NCI-H748 (cell line): ENCODE measurements at regions not wholly inside any gene's neighbourhood (a gene's known extent, or its start where the extent isn't known, plus 50 kb on each side); places are given as distances from the start of the nearest gene placed in this dataset.

ENCODE experiments used
- DNase-seq: peaks from one replicate; lab custom pipeline; 2025; ENCODE audit not compliant: unreplicated experiment; lab: John Stamatoyannopoulos, UW

GRCh38 chr13:67859904-67860303 is 629.8 kb upstream of the PCDH9 start:
- no peak for DNase-seq

GRCh38 chr13:67857581-67858310 is 627.6 kb upstream of the PCDH9 start:
- DNase-seq: no peak

GRCh38 chr13:67856955-67857354 is 626.8 kb upstream of the PCDH9 start:
- DNase-seq: no peak

GRCh38 chr13:67855741-67856238 is 625.7 kb upstream of the PCDH9 start:
- DNase-seq: no peak

DNA sequence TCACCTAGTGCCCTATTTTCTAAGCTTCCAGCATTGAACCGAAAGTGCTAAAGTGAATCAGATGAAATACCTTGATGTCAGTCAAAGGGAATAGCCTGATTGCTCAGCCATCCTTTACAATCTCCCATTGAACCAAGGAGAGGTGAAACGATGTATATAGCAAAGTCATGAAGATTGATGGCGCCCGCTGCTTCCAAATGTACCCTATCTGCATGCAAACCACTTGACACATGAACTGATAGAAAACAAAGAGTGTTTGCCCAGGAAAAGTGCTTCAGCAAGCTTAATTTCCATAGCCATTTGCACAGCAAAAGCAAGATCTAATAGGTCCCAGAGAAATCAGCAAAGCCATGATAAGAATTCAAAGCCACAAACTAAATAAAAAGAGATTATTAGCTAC is 624.9 kb upstream of the PCDH9 start:
- peak; percentile 66 for DNase-seq

DNA sequence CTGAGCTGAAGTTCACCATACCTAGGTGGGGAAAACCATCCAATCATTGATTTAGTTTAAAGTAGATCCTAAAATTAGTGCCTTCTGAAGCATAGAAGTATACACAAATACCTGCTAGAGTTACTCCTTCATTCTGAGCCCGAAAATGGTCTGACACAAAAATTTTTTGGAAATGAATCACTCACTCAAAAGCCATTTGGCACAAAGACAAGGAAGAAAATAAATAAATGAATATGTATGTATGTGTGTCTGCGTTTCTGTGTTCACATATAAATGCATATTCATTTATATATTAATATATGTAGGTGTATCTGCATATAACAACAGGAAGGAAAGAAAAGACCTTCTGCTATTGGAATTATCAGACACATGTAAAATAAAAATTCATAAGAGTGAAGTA is 614.4 kb upstream of the PCDH9 start:
- DNase-seq: no peak

DNA sequence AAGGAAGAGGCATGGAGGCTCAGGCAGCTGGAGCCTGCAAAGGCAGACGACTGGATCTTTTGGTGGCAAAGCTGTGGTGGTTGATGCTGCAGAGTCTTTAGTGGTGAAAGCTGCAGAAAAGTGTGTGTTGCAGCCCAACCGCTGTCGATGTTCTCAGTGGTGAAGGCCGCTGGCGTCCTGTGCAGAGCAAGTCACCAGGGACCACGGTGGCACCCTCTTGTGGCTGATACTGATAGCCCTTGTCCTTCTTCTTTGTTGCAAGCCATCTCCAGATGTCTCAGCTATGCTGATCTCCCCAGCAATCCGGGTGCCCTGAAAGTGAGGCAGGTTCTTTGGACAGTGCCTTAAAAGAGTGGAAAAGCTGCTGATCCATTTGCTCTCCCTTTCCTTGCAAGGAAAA is 610.9 kb upstream of the PCDH9 start:
- peak; percentile 8 for DNase-seq

DNA sequence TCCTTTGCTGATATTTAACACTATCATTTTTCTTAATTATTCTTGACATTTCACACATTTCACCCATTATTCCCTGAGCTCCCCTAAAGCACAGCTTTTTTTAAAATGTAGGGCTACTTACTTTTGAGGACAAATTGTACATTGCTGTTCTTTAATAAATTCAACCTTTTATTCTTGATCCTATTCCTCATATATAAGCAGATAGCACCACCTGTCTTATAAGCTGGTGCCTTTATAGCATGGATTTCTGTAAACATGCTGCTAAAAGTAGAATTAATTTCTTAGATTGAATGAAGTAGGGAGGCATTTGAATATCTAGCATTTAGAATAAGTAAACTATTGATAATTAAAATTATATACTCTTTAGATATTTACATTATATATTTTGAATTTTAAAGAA is 603.4 kb upstream of the PCDH9 start:
- no peak for DNase-seq

DNA sequence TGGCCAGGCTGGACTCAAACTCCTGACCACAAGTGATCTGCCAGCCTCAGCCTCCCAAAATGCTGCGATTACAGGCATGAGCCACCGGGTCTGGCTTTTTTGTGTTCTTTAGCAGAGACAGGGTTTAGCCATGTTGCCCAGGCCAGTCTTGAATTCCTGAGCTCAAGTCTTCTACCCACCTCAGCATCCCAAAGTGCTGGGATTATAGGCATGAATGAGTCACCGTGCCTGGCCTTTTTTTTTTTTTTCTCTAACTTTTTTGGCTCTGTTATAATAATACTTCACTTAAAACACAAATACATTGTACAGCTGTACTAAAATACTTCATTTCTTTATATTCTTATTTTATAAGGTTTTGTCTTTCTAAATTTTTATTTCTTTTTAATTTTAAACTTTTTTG is 599.5 kb upstream of the PCDH9 start:
- no peak for DNase-seq

GRCh38 chr13:67827992-67828391 is 597.9 kb upstream of the PCDH9 start:
- DNase-seq: no peak

GRCh38 chr13:67821606-67822005 is 591.5 kb upstream of the PCDH9 start:
- no peak for DNase-seq

DNA sequence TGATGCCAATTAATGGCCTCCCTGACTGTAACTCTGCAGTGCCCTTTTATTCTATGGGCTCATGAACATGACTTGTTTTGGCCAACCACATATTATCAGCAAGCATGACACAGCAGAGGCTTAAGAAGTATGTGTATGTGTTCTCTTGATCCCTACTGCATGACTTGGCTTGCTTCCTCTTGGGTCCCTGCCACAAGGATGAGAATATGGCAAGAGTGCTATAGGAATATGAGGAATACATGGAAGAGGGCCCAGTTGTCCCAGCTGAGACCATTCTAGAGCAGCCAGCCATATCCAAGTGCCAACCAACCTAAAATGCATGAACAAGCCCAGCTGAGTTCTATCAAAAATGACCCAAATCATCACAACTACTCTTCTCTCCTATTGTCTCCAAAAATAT is 576.7 kb upstream of the PCDH9 start:
- DNase-seq: no peak

- DNase-seq: peak; percentile 93
Measured at GRCh38 chr13:67803118-67803517, 573.0 kb upstream of the PCDH9 start.

- peak; percentile 81 for DNase-seq
Measured at GRCh38 chr13:67792151-67792676, 562.1 kb upstream of the PCDH9 start.

DNA sequence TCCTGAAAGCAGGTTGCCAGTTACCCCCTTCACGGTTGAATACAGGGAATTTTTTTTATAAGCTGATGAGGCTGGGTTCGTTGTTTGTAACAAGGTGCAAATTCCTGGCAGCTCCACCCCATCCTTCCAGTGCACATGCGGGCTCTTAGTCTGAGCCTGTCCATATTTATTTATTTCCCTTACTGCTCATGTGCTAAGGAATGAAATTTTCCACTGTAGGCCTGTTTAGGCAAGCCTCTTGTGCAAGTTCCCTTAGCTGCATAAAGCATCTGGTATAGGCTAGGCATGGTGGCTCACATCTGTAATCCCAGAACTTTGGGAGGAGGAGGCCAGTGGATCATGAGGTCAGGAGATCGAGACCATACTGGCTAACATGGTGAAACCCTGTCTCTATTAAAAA is 560.9 kb upstream of the PCDH9 start:
- DNase-seq: no peak

DNA sequence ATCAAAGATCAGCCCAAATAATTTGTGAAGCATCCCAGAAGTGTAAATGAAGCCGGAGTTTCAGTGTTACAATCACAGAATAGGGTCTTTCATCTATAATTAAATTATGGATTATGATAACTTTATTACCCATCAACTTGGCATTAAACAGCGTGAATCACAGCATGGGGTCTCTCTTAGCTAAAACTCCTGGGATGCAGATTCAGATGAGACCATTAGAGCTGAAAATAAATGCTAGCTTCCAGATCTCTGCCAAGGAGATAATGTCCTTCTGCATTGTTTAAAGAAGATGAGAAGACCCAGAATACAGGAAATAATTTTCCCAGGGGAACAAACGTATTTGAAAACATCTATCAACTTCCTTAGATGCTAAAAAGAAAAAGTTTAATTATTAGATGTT is 546.0 kb upstream of the PCDH9 start:
- DNase-seq: no peak

DNA sequence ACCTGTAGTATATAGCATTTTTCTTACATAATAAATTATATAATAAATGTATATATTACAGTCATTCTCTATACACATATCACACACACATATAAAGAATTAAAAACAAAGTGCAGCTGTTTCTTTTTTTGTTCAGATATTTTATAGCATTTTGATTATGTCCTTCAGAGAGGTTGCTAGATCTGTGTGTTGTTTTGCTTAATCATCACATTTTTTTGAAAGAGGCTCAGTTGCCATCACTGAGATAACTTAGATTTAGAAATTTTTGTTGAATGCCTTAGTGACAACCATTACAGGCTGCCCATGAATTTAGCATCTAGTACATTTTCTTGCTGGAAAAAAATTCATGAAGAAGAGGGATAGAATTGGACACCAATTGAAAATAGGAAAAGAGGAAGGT is 545.2 kb upstream of the PCDH9 start:
- no peak for DNase-seq

GRCh38 chr13:67772807-67773453 is 542.8 kb upstream of the PCDH9 start:
- DNase-seq: no peak

- DNase-seq: no peak
Measured at GRCh38 chr13:67771106-67771505, 541.0 kb upstream of the PCDH9 start.

DNA sequence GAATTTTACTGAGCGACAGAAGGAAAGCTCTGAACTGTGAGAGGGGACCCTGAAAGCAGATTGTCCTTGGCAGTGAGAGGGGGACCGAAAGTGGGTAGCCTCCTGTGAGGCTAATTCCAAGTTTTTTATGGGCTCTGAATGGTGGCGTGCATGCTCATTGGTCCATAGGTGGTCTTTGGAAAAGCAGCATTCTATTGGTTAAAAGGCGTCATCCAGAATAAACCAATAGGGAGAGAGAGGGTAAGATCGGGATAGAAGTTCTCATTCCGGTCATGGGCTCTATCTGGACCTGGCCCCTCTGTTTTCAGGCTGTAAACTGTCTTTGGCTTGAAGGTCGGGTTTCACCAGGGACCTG is 539.8 kb upstream of the PCDH9 start:
- no peak for DNase-seq

DNA sequence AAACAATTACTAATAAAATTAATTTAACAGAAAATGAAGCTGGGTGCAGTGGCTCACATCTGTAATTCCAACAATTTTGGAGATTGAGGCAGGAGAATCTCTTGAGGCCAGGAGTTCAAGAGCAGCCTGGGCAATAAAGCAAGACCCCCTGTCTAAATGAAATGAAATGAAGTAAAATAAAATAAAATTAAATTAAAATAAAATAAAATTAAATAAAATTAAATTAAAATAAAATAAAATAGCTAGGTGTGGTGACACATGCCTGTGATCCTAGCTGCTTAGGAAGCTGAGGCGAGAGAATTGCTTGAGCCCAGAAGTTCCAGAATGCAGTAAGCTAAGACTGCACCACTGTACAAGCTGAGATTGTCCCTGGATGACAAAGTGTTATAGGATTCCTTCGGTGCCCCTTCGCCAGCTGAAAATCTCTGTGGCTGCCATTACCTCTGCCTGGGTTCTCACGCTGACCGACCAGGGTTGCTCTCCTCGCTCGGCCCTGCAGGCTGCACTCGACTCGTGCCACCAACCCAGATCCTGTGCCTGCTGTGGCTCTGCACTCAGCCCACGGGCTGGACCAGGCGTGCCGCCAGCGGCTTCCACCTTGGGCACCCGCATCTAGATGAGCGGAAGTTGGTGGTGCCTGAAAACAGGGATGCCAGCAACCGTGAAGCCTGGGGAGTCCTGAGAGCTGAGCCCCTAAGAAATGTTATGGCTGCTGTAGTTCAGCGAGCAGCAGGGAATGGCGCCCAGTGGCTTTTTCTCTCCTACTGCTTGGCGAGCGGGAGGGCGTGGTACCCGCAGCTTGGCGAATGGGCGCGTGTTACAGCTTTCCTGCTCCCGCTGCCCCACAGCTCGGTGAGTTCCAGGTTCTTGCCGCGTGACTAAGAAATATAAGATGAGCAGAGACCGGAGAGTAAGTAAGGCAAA is 539.2 kb upstream of the PCDH9 start:
- no peak for DNase-seq

DNA sequence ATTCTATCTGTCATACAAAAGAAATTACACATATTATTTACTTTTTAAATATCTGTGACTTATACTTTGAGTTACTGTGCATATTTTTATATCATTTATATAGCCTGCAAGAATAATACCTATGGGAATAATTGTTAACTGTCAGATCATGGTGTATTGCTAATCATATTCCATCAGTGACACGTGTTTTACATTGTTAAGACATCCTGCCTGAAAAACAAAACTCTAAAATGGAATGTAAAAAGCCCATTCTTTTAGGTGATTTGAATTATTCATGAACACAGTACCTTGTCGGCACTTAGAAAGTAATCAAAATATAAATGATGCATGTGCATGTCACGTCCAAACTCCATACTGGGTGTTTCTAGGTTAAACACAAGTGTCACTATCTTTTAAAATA is 533.8 kb upstream of the PCDH9 start:
- DNase-seq: no peak
